Sigmoid colon (tissue), 4 donors: ENCODE measurements at regions not wholly inside any gene's neighbourhood (a gene's known extent, or its start where the extent isn't known, plus 50 kb on each side); places are given as distances from the start of the nearest gene placed in this dataset.

Source experiments
- EP300 ChIP-seq, 4 donors: sonication (generic); formaldehyde crosslinking; IDR thresholded peaks; one replicate each; pipeline ENCODE4 v1.6.1; 2017; ENCODE audit warnings: antibody characterized with exemption in 4 of 4
- POLR2A ChIP-seq, 2 donors: fragments of 450-650 bp; IDR thresholded peaks; one replicate each; pipeline ENCODE4 v1.6.1; 2016; ENCODE audit warnings: antibody characterized with exemption in 2 of 2, mild to moderate bottlenecking in 2 of 2, moderate library complexity in 2 of 2
- POLR2AphosphoS5 ChIP-seq, 4 donors: sonication (generic); formaldehyde crosslinking; IDR thresholded peaks; one replicate each; pipeline ENCODE4 v1.6.1; 2017; ENCODE audit warnings: antibody characterized with exemption in 4 of 4
- TF ChIP-seq, protein P1 (sequence below), 4 experiments: fragments of 450-650 bp in 3 of 4; fragments of 200-600 bp in 1 of 4; IDR thresholded peaks; one replicate each; pipeline ENCODE4 v1.5.1; 2016 to 2019; ENCODE audit warnings: antibody characterized with exemption in 4 of 4, mild to moderate bottlenecking in 3 of 4, moderate library complexity in 2 of 4

- TF ChIP-seq POLR2AphosphoS5 (IDR thresholded peaks at IDR 0.05) (no peak), POLR2A (IDR thresholded peaks at IDR 0.05) (no peak), EP300 (IDR thresholded peaks at IDR 0.05) (no peak)
- TF ChIP-seq, protein P1, sequence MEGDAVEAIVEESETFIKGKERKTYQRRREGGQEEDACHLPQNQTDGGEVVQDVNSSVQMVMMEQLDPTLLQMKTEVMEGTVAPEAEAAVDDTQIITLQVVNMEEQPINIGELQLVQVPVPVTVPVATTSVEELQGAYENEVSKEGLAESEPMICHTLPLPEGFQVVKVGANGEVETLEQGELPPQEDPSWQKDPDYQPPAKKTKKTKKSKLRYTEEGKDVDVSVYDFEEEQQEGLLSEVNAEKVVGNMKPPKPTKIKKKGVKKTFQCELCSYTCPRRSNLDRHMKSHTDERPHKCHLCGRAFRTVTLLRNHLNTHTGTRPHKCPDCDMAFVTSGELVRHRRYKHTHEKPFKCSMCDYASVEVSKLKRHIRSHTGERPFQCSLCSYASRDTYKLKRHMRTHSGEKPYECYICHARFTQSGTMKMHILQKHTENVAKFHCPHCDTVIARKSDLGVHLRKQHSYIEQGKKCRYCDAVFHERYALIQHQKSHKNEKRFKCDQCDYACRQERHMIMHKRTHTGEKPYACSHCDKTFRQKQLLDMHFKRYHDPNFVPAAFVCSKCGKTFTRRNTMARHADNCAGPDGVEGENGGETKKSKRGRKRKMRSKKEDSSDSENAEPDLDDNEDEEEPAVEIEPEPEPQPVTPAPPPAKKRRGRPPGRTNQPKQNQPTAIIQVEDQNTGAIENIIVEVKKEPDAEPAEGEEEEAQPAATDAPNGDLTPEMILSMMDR (IDR thresholded peaks at IDR 0.05) = no peak
Measured at GRCh38 chrX:40207626-40208025, 109.9 kb upstream of the BCOR start.
